ENCODE measurements at regions not wholly inside any gene's neighbourhood (a gene's known extent, or its start where the extent isn't known, plus 50 kb on each side); places are given as distances from the start of the nearest gene placed in this dataset.
"Not testable (repeated sequence)": the region's sequence is repeated elsewhere in the genome, so short reads cannot be mapped to it uniquely, and the experiment has no call there.

DNA sequence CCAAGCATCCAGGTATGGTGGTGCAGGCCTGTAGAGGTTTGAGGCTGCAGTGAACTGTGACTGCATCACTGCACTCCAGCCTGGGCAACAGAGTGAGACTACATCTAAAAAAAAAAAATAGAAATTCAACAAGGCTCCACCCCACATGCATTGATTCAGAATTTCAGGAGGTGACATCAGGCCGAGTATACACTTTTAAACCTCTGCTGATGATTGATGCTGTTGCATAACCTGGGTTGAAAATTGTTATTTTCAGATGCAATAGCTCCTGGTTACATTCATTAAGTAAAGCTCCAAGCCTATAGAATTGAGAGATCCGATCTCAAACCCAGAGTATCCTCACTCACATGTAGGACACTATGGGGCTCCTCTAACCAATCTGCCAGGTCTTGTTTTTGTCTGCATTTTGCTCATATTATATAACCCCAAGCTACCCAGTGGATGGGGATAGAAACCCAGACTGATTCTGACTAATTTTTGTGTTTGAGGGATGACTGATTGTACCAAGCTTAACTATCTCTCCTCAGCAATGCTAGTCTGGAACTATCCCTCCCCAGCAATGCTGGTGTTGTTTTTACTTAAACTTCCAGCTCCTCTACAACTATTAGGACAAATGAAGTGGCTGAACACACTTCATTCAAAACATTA is 123.5 kb upstream of the PREP start:
- Histone ChIP-seq H3K27ac (no peak overlapping the region), H3K4me1 (no peaks in the 10 kb centered on the region), H3K4me3 (no peak overlapping the region), H3K27me3 (no peaks in the 10 kb centered on the region), H3K9me3 (no peaks in the 10 kb centered on the region), H3K36me3 (ENCODE audit: low read depth, missing control alignments) (no peaks in the 10 kb centered on the region)
- whole genome bisulfite sequencing, 2 donors = 86 to 95% methylated on average over 2 of the region's 2 CpGs
- intact Hi-C loops (cut with DNase I; ENCODE audit: low total_unique reads) = no loop called here
- TF ChIP-seq, protein P1, sequence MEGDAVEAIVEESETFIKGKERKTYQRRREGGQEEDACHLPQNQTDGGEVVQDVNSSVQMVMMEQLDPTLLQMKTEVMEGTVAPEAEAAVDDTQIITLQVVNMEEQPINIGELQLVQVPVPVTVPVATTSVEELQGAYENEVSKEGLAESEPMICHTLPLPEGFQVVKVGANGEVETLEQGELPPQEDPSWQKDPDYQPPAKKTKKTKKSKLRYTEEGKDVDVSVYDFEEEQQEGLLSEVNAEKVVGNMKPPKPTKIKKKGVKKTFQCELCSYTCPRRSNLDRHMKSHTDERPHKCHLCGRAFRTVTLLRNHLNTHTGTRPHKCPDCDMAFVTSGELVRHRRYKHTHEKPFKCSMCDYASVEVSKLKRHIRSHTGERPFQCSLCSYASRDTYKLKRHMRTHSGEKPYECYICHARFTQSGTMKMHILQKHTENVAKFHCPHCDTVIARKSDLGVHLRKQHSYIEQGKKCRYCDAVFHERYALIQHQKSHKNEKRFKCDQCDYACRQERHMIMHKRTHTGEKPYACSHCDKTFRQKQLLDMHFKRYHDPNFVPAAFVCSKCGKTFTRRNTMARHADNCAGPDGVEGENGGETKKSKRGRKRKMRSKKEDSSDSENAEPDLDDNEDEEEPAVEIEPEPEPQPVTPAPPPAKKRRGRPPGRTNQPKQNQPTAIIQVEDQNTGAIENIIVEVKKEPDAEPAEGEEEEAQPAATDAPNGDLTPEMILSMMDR (IDR thresholded peaks at IDR 0.05) = no peak
- no peak for TF ChIP-seq POLR2A (IDR thresholded peaks at IDR 0.05)
- DNase-seq = no peak

GRCh38 chr6:105522626-105523322 is 119.9 kb upstream of the PREP start:
- no peak for TF ChIP-seq POLR2A (IDR thresholded peaks at IDR 0.05)
- TF ChIP-seq, protein P1 (IDR thresholded peaks at IDR 0.05) = no peak
- H3K4me3 ChIP-seq = no peak overlapping the region
- H3K27me3 ChIP-seq = no peaks in the 10 kb centered on the region
- no peaks in the 10 kb centered on the region for H3K36me3 ChIP-seq (ENCODE audit: low read depth, missing control alignments)
- WGBS, 2 donors = 84 to 88% methylated on average over 3 of the region's 3 CpGs
- no peaks in the 10 kb centered on the region for H3K4me1 ChIP-seq
- no peak overlapping the region for H3K27ac ChIP-seq
- intact Hi-C loops (cut with DNase I; ENCODE audit: low total_unique reads) = no loop called here
- no peaks in the 10 kb centered on the region for H3K9me3 ChIP-seq
- DNase-seq = no peak

- H3K27me3 ChIP-seq = no peaks in the 10 kb centered on the region
- TF ChIP-seq, protein P1 (IDR thresholded peaks at IDR 0.05) = no peak
- TF ChIP-seq POLR2A (IDR thresholded peaks at IDR 0.05) = no peak
- H3K4me1 ChIP-seq = no peaks in the 10 kb centered on the region
- no peak overlapping the region for H3K4me3 ChIP-seq
- no peaks in the 10 kb centered on the region for H3K9me3 ChIP-seq
- no peak for DNase-seq
- no peak overlapping the region for H3K27ac ChIP-seq
- no peaks in the 10 kb centered on the region for H3K36me3 ChIP-seq (ENCODE audit: low read depth, missing control alignments)
- 88 to 96% methylated on average over 3 of the region's 3 CpGs for WGBS, 2 donors
- intact Hi-C loops (cut with DNase I; ENCODE audit: low total_unique reads) = no loop called here
Measured at GRCh38 chr6:105519954-105520353, 117.1 kb upstream of the PREP start.

GRCh38 chr6:105518993-105519392 is 116.1 kb upstream of the PREP start:
- 87 to 91% methylated on average over 4 of the region's 4 CpGs for WGBS, 2 donors
- intact Hi-C loops (cut with DNase I; ENCODE audit: low total_unique reads); H3K27ac ChIP-seq; H3K4me3 ChIP-seq; DNase-seq; H3K27me3 ChIP-seq; H3K9me3 ChIP-seq; H3K36me3 ChIP-seq (ENCODE audit: low read depth, missing control alignments); H3K4me1 ChIP-seq: not testable (repeated sequence)

- Histone ChIP-seq H3K4me1 (no peaks in the 10 kb centered on the region), H3K36me3 (ENCODE audit: low read depth, missing control alignments) (no peaks in the 10 kb centered on the region), H3K9me3 (no peaks in the 10 kb centered on the region), H3K27me3 (no peaks in the 10 kb centered on the region), H3K27ac (no peak overlapping the region), H3K4me3 (no peak overlapping the region)
- TF ChIP-seq, protein P1 (IDR thresholded peaks at IDR 0.05) = no peak
- TF ChIP-seq POLR2A (IDR thresholded peaks at IDR 0.05) = no peak
- no peak for DNase-seq
- 75 to 85% methylated on average over 6 of the region's 6 CpGs for WGBS, 2 donors
- intact Hi-C loops (cut with DNase I; ENCODE audit: low total_unique reads) = no loop called here
Measured at GRCh38 chr6:105515054-105515453, 112.2 kb upstream of the PREP start.

All from testis (tissue), 2 donors.